Amniotic epithelial cell (primary cell): ENCODE measurements at regions not wholly inside any gene's neighbourhood (a gene's known extent, or its start where the extent isn't known, plus 50 kb on each side); places are given as distances from the start of the nearest gene placed in this dataset.

Source experiments
- DNase-seq: peaks from one replicate; pipeline ENCODE4 v3.0.0-alpha.2; 2010; ENCODE audit warnings: low read depth

DNA sequence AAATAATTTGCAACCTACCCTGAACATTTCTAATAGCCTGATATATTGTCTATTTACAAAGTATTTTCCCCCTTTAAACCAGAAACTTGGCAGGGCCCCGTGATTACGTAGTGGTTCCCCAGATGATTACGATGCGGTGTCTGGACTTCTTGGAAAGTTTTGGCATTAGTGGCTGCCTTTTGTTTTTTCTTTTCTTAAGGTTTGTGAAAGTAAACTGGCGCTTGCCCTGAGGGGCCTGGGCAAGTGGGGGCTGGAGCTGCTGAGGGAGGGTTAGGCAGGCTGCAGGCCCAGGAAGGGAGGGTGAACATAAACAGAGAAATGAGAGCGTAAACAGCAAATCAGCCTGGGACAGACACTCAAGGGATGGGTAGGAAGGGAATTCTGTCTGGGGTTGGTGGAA, 123.6 kb upstream of the MSX1 start:
- DNase-seq = no peak

DNA sequence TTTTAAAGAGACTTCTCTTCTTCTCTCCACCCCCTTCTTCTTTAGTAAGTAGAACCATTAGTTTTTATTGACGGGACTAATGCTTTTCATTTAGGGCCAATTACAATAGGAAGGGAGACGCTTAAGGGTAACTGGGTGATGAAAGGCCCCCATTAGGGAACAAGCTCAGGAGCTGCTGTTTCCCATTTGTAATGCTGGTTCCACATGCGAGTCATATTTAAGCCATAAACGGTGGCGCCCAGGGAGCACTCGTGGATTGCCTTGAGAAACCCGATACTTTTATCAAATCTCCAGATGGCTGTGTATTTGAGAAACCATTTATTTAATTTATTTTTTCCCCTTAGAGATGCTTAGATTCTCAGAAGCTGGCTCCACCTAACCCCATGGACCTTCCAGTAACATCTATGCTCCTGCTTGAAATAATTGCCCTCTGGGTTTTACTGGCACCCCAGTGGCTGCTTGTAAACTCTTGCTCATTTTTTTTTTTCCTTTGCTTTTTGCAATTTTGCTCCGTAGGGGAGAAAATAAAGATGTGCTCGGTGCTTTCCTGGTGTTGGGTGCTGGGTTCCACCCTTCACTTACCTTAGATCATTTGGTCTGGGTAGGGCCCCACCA, 124.2 kb upstream of the MSX1 start:
- no peak for DNase-seq

DNA sequence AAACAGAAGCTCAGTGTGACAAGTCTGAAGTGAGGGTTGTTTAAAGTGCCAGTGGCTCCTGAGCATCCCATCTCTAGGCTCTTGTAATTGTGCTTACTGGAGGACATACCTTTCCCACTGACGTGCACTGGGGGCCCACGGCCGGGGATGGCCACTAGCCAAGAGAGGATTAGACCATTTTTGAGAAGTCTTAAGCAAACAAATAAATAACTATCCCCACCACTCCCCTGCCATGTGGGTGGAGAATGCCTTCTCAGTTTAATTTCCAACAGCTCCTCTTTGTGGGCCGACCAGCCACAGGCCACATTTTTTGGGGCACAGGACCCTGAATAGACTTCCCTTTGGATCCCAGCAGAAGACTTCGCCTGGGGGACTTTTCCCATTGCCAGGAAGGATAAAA, 125.0 kb upstream of the MSX1 start:
- DNase-seq = no peak

DNA sequence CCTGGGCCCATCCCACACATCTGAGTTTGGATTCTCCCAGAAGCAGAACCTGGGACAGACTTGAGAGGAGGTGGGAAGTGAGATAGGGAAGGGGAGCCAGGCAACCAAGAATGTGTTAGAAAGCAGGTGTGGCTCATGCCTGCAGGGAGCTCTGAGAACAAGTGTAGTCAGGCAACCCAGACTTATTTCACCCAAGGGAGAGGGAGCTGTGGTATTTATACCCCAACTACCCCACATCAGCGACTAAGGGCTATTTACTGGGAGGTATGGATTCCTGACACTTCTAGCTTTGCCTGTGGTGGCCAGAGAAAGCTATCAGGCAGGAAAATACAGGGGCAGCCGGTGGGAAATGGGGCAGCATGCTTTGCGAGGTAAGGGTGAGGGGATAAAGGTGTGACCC, 125.8 kb upstream of the MSX1 start:
- DNase-seq = no peak

DNA sequence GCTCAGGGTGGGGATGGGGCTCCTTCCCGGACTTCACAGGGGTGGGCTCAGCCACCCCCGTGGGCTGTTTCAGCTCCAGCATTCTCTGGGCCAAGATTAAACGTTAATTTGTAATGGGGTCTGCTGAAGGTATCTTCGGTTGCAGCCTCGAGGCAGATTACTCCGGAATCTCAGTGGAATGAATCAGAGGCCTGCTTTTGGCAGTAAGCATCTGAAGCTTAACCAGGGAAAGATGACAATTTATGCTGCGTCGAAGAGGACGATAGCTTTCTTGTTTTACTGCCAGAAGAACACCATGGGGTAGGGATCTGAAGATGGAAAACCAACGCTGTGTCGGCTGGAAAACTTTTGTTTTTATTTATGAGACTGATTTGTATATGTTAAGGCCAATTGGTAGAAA, 129.2 kb upstream of the MSX1 start:
- DNase-seq = no peak

DNA sequence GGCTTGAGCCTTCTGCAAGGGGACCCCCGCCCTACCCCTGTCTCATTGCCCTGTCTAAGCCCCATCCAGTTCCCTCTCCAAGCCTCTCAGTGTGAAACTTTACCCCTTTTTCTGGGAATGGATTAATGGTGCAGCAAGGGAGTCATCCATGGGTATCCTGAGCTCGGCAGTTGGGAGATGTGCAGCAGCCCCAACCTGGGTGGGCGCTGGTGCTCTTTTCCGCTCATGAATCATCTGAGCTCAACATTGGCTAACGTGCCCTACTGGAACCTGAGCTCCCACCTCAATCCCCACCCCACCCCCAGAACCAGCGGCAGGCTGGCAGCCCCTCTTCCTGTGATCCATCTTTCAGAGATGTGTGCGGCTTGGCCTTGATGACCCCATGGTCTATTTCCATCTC, 130.3 kb upstream of the MSX1 start:
- no peak for DNase-seq

DNA sequence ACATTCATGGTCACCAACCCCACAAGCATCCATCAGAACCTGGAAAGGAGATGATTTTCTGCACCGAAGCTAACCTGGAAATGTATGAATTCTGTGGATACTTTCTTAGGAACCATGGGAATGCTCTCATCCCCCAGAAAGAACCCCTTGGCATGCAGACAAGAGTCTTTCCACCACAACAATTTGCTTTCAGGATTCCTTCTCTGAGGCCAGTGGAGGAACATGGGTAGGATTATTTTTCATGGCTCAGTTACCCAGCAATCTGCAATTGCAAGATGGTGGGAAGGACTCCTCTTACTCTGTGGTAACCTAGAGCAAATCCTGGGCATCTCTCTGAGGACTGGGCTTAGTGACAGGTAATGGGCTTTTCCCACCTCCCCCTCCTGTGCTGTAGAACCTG, 131.9 kb upstream of the MSX1 start:
- DNase-seq = no peak

- DNase-seq = no peak
These were observed 133.4 kb upstream of the MSX1 start for GRCh38 chr4:4726051-4726450.

DNA sequence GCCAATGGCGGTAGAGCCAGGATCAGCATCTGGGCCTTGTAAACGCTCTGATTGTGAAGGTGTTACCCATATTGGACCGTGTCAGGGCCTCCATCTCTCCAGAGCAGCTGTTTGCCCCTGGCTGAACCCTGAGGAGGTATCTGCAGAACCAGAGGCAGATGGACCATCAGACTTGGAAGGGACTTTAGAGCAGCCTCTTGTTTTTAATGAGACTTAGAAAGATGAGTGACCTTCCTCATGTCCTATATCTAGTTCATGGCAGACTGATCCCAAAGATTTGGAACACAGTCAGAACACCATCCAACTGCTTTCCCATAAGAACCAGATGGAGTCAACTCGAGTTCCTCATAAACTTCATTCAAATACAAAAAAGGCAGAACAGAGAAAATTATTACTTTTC, 135.1 kb upstream of the MSX1 start:
- DNase-seq = no peak

- DNase-seq = no peak
These were observed 137.8 kb upstream of the MSX1 start for GRCh38 chr4:4721636-4722035.

GRCh38 chr4:4720646-4721045, 138.8 kb upstream of the MSX1 start:
- DNase-seq = no peak

GRCh38 chr4:4719436-4719835, 140.0 kb upstream of the MSX1 start:
- DNase-seq = no peak

GRCh38 chr4:4717692-4718091, 141.8 kb upstream of the MSX1 start:
- no peak for DNase-seq

DNA sequence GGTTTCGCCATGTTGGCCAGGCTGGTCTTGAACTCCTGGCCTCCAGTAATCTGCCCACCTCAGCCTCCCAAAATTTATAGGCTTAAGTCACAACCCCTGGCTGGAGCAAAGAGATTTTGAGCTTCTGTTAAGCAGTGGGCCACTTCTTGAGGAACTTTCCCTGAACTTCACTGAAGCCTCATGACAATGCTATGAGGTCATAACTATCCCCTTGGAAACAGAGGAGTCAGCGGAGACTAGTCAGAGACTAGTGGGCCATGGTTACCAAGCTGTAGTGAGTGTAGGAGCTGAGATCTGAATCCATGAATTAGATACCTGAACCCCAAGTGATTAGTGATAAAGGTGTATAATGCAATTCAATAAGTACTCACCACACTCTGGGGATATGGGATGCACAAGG, 145.1 kb upstream of the MSX1 start:
- no peak for DNase-seq

- no peak for DNase-seq
These were observed 146.5 kb upstream of the MSX1 start for GRCh38 chr4:4712800-4713528.

- DNase-seq = no peak
These were observed 147.6 kb upstream of the MSX1 start for GRCh38 chr4:4711902-4712301.

- DNase-seq = no peak
These were observed 149.7 kb upstream of the MSX1 start for GRCh38 chr4:4709736-4710135.

DNA sequence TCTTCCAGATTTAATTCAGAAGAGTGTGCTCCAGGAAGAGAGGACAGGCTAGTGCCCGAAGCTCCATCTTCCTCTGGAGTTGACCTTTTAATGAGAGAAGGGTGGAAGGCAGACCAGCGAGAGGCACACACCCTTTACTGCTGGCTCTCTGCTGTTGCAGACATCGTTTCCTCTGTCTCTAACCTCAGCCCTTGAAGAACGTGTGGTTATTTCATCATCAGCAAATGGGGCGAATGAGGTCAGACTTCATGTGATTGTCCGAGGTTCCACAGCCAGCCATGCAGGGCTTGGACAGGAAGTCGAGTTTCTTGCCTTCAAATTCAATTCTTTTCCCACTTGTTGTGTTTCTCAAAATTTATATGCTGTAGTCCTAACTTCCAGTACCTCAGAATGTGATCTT, 155.2 kb upstream of the MSX1 start:
- peak; percentile 47 for DNase-seq

DNA sequence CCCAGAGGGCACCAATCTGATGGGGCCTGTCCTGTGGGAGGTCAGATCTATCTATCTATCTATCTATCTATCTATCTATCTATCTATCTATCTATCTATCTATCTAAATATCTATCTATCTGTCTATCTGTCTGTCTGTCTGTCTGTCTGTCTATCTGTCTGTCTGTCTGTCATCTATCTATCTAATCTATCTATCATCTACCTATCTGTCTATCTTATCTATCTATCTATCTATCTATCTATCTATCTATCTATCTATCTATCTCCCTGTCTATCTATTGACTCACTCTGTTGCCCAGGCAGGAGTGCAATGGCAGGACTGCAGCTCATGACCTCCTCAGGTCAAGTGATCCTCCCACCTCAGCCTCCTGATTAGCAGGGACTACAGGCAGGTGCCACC, 155.7 kb upstream of the STX18 start:
- DNase-seq = no peak

DNA sequence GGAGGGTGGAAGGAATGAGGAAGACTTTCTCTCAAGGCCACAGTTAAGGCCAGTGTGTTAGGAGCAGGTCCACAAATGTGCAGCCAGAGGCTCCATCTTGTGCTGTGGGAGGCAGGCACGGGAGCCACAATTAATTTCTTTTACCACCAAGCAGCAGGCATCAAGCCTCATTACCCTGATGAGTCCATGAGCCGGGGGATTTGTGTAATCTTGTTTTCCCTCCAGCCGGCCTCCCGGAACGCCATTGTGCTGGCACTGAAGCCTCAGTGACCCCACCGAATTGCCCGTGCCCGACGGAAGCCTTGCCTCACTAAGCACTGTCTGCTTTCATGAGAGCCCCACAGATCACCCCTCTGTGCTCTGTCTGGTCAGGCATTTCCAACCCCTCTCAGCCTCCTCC, 154.7 kb upstream of the STX18 start:
- DNase-seq = no peak

DNA sequence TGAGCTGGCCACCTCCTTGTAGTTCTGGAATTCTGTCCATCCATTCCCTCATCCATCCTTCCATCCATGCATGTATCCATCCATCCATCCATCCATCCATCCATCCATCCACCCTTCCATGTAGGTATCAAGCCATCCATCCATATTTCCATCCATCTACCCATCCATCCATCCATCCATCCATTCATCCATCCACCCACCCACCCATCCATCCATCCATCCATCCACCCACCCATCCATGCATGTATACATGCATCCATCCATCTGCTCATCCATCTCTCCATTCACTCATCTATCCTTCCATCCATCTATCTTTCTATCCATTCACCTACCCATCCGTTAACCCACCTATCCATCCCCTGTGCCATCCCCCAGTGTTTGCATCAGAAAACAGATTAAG, 153.6 kb upstream of the STX18 start:
- DNase-seq = no peak

GRCh38 chr4:4694827-4695226, 153.0 kb upstream of the STX18 start:
- DNase-seq = no peak

- DNase-seq = no peak
These were observed 152.5 kb upstream of the STX18 start for GRCh38 chr4:4694296-4694772.

- DNase-seq = no peak
These were observed 152.0 kb upstream of the STX18 start for GRCh38 chr4:4693755-4694295.
